ENCODE measurements at regions not wholly inside any gene's neighbourhood (a gene's known extent, or its start where the extent isn't known, plus 50 kb on each side); places are given as distances from the start of the nearest gene placed in this dataset.
"Not testable (repeated sequence)": the region's sequence is repeated elsewhere in the genome, so short reads cannot be mapped to it uniquely, and the experiment has no call there.

GRCh38 chr20:43404878-43405277 lies 52.8 kb upstream of the SRSF6 start:
- DNase-seq (ENCODE audit: low read depth in 3 of 3) = peak in 1 of 3 experiments; percentile 35

GRCh38 chr20:43400882-43401281 lies 56.8 kb upstream of the SRSF6 start:
- not testable (repeated sequence) for DNase-seq (ENCODE audit: low read depth in 3 of 3)

GRCh38 chr20:43398676-43399324 lies 58.9 kb upstream of the SRSF6 start:
- no peak for DNase-seq (ENCODE audit: low read depth in 3 of 3)

- DNase-seq (ENCODE audit: low read depth in 3 of 3) = no peak
These were observed 60.5 kb upstream of the SRSF6 start for GRCh38 chr20:43397147-43397546.

- DNase-seq (ENCODE audit: low read depth in 3 of 3) = no peak
These were observed 64.6 kb upstream of the SRSF6 start for GRCh38 chr20:43393052-43393451.

GRCh38 chr20:43392561-43392960 lies 65.1 kb upstream of the SRSF6 start:
- no peak for DNase-seq (ENCODE audit: low read depth in 3 of 3)

GRCh38 chr20:43389839-43390626 lies 67.7 kb upstream of the SRSF6 start:
- DNase-seq (ENCODE audit: low read depth in 3 of 3) = no peak

- DNase-seq (ENCODE audit: low read depth in 3 of 3) = no peak
These were observed 68.5 kb upstream of the SRSF6 start for GRCh38 chr20:43389211-43389610.

- no peak for DNase-seq (ENCODE audit: low read depth in 3 of 3)
These were observed 69.3 kb upstream of the SRSF6 start for GRCh38 chr20:43388268-43389002.

- no peak for DNase-seq (ENCODE audit: low read depth in 3 of 3)
These were observed 70.0 kb upstream of the SRSF6 start for GRCh38 chr20:43387737-43388136.

- no peak for DNase-seq (ENCODE audit: low read depth in 3 of 3)
These were observed 70.8 kb upstream of the SRSF6 start for GRCh38 chr20:43386878-43387277.

- DNase-seq (ENCODE audit: low read depth in 3 of 3) = no peak
These were observed 71.8 kb upstream of the SRSF6 start for GRCh38 chr20:43385914-43386313.

GRCh38 chr20:43384101-43384940 lies 73.4 kb upstream of the SRSF6 start:
- no peak for DNase-seq (ENCODE audit: low read depth in 3 of 3)

GRCh38 chr20:43383026-43383795 lies 74.5 kb upstream of the SRSF6 start:
- DNase-seq (ENCODE audit: low read depth in 3 of 3) = no peak

GRCh38 chr20:43382135-43382534 lies 75.6 kb upstream of the SRSF6 start:
- not testable (repeated sequence) for DNase-seq (ENCODE audit: low read depth in 3 of 3)

GRCh38 chr20:43381533-43381932 lies 76.2 kb upstream of the SRSF6 start:
- not testable (repeated sequence) for DNase-seq (ENCODE audit: low read depth in 3 of 3)

- no peak for DNase-seq (ENCODE audit: low read depth in 3 of 3)
These were observed 78.3 kb upstream of the SRSF6 start for GRCh38 chr20:43379239-43379917.

GRCh38 chr20:43376831-43377230 lies 80.9 kb upstream of the SRSF6 start:
- no peak for DNase-seq (ENCODE audit: low read depth in 3 of 3)

GRCh38 chr20:43375591-43375990 lies 82.1 kb upstream of the SRSF6 start:
- DNase-seq (ENCODE audit: low read depth in 3 of 3) = no peak

- DNase-seq (ENCODE audit: low read depth in 3 of 3) = no peak
These were observed 85.6 kb upstream of the SRSF6 start for GRCh38 chr20:43372051-43372450.

Data from stimulated activated CD4-positive, alpha-beta T cell treated with anti-CD3 and anti-CD28 coated beads, TNF-alpha, amount 100 ng/mL, for 24 hours (primary cell).